Large intestine (tissue), 3 donors: ENCODE measurements at regions not wholly inside any gene's neighbourhood (a gene's known extent, or its start where the extent isn't known, plus 50 kb on each side); places are given as distances from the start of the nearest gene placed in this dataset.
"Not testable (repeated sequence)": the region's sequence is repeated elsewhere in the genome, so short reads cannot be mapped to it uniquely, and the experiment has no call there.

Source experiments
- DNase-seq, 2 donors: peaks; one replicate each; pipeline versions ENCODE4 v3.0.0 to v3.0.0-alpha.2; 2013
- H3K27ac ChIP-seq: one replicate; pipeline ENCODE4 v1.5.1; 2013; ENCODE audit warnings: low read length
- H3K27me3 ChIP-seq: 2 replicates; pipeline ENCODE4 v1.6.1; 2013; ENCODE audit warnings: low read length; ENCODE audit not compliant: control insufficient read depth, insufficient read depth
- H3K36me3 ChIP-seq: 2 replicates; pipeline ENCODE4 v1.6.1; 2013; ENCODE audit warnings: low read length; ENCODE audit not compliant: control insufficient read depth, insufficient read depth
- H3K4me1 ChIP-seq: one replicate; pipeline ENCODE4 v1.6.1; 2013; ENCODE audit warnings: low read length; ENCODE audit not compliant: control insufficient read depth, insufficient read depth
- H3K4me3 ChIP-seq: one replicate; pipeline ENCODE4 v1.5.1; 2013; ENCODE audit warnings: low read length
- H3K9me3 ChIP-seq: one replicate; pipeline ENCODE4 v1.6.1; 2013; ENCODE audit warnings: mild to moderate bottlenecking, low read depth, low read length, moderate library complexity; ENCODE audit not compliant: control insufficient read depth
- WGBS: methylation state at CpG from one replicate; pipeline ENCODE4 v1.1.5; 2013; ENCODE audit warnings: low lambda C conversion rate; ENCODE audit not compliant: insufficient coverage; 5-methylcytosine and 5-hydroxymethylcytosine counted together

DNA sequence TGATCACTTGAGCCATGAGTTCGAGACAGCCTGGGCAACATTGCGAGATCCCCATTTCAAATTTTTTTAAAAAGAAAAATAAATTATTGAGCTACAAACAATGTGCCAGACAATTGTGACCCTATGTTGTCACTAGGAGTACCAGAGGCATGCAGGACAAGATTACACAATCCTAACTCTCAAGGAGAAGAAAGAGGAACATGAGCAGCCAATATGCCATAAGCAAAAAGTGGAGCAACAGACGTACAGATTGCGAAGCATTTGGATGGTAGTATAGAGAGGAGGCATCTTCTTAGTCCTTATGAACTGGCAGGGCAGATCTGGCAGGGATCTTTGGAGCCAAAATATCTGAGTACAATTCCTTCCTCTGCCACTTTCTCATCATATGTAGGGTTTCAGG lies 156.4 kb downstream of the OR2B2 start:
- no peak for DNase-seq
- Histone ChIP-seq H3K27me3 (no peaks in the 10 kb centered on the region), H3K36me3 (no peaks in the 10 kb centered on the region), H3K27ac (no peak overlapping the region), H3K4me3 (no peak overlapping the region), H3K4me1 (no peaks in the 10 kb centered on the region), H3K9me3 (no peaks in the 10 kb centered on the region)
- no CpG with 5 or more reads among the region's 4 CpGs for WGBS

DNA sequence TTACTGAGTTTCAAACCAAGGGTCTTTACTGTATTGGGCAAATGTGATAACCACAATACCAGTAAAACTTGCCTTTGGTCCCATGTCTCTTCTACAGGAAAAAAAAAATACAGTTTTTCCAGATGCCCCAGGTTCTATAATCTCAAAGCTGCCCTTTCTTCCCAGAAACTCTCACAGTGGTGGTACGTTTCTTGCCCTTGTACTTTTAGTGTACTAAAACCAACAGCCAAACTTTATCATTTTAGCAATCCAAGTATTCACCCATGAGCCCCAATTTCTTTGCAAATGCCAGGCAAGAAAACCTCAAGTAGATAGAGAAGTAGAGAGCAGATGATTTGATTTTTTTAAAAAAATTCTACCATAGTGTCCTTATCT lies 157.8 kb downstream of the OR2B2 start:
- Histone ChIP-seq H3K27me3 (no peaks in the 10 kb centered on the region), H3K36me3 (no peaks in the 10 kb centered on the region), H3K9me3 (no peaks in the 10 kb centered on the region), H3K4me3 (peak overlapping the region; percentile 96), H3K27ac (peak overlapping the region; percentile 39), H3K4me1 (no peaks in the 10 kb centered on the region)
- DNase-seq = no peak
- WGBS = no CpG with 5 or more reads among the region's 1 CpG

DNA sequence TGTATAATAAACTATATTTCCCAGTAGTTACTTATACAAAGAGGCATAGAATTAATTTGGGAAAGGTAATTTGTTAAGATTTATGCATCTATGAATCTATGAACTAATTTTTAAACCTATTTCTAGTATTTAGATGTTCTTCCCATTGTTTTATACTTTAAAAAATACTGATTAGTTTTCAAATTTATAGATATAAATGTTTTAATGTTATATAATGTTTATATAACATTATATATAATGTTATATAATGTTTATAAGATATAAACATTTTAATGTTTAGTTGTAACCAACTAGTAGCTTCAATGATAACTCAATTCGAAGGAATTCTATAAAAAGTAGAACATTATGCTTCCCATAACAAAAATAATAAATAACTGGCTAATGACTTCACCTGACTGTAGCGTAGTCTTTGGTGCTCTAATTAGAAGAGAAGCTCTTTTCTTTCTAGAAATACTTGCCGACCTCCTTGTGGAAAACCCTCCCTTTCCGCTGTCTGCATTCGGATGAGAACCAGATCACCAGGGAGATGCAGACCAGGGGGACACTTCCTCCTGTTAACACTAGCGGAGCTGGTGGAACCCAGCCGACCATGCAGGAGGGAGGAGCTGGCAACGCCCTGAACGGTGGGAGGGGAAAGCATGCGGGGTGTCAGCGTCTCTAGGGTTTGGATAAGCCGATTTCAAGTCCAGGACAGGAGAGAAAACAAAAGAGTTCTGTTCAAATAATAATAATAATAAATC lies 158.4 kb downstream of the OR2B2 start:
- no peaks in the 10 kb centered on the region for H3K27me3 ChIP-seq
- H3K36me3 ChIP-seq = no peaks in the 10 kb centered on the region
- peak overlapping the region; percentile 39 for H3K27ac ChIP-seq
- H3K4me3 ChIP-seq = peak overlapping the region; percentile 96
- 0% methylated on average over 1 of the region's 12 CpGs for WGBS
- H3K9me3 ChIP-seq = no peaks in the 10 kb centered on the region
- no peaks in the 10 kb centered on the region for H3K4me1 ChIP-seq
- DNase-seq = peak; percentile 62 to 79

DNA sequence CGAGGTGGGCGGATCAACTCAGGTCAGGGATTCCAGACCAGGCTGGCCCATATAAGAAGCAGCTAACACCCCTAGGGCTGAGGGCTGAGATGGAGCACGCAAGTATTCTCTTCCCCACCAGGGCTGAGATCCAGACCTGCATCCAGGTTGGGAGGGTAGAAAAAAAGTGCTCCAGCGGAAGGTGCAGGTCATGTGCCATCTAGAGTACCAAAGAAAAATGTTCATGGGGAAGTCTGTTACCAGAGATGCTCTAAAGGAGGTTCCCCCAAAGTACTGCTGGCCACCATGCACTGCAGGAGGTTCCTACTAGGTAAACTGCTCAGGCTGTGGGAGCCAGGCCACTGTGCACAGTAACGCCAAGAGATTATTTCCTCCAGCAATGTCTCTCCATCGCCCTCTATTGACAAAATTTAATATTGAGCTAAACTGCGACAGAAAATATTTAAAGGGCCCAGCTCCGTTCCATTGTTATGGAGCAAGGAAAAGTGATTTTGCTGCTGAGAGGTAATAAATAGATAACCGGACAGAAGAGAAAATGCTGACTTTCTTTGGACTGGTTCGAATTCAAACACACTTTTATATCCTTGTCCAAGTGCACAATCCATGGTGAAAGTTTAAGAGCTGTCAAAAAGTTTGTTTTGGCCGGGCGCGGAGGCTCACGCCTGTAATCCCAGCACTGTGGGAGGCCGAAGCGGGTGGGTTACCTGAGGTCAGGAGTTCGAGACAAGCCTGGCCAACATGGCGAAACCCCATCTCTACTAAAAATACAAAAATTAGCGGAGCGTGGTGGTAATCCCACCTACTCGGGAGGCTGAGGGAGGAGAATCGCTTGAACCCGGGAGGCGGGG lies 159.9 kb downstream of the OR2B2 start:
- Histone ChIP-seq H3K27me3 (no peaks in the 10 kb centered on the region), H3K4me3 (peak overlapping the region; percentile 96), H3K9me3 (no peaks in the 10 kb centered on the region), H3K36me3 (no peaks in the 10 kb centered on the region), H3K4me1 (no peaks in the 10 kb centered on the region), H3K27ac (peak overlapping the region; percentile 95)
- WGBS = no CpG with 5 or more reads among the region's 24 CpGs
- peak; percentile 73 to 89 for DNase-seq

DNA sequence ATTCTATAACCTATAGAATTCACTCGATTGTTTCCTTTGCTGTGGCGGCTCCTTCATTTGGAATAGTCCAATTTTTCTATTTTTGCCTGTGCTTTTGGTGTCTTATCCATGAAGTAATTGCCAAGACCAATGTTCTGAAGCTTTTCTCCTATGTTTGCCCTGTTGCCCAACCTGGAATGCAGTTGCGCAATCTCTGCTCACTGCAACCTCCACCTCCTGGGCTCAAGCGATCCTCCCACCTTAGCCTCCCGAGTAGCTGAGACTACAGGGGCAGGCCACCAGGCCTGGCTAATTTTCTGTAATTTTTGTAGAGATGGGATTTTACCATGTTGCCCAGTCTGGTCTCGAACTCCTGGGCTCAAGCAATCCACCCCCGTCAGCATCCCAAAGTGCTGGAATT lies 163.5 kb downstream of the OR2B2 start:
- no peak for DNase-seq
- Histone ChIP-seq H3K27me3 (peaks cover 15% of the 10 kb centered on the region), H3K27ac (no peak overlapping the region), H3K4me1 (no peaks in the 10 kb centered on the region), H3K36me3 (no peaks in the 10 kb centered on the region), H3K9me3 (no peaks in the 10 kb centered on the region), H3K4me3 (no peak overlapping the region)
- WGBS = 100% methylated on average over 1 of the region's 7 CpGs

DNA sequence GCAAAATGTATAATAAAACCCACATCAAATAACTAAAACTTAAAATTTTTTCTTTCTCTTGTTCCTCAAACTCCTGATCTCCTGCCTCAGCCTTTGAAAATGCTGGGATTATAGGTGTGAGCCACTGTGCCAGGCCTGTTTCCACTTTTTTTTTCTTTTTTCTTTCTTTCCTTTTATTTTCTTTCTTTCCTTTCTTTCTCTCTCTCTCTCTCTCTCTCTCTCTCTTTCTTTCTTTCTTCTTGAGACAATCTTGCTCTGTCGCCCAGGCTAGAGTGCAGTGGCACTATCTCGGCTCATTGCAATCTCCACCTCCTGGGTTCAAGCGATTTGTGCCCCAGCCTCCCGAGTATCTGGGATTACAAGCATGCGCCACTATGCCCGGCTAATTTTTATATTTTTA lies 164.6 kb downstream of the OR2B2 start:
- Histone ChIP-seq H3K4me1 (no peaks in the 10 kb centered on the region), H3K27ac (no peak overlapping the region), H3K9me3 (no peaks in the 10 kb centered on the region), H3K27me3 (peaks cover 23% of the 10 kb centered on the region), H3K36me3 (no peaks in the 10 kb centered on the region), H3K4me3 (no peak overlapping the region)
- 100% methylated on average over 1 of the region's 6 CpGs for WGBS
- no peak for DNase-seq

DNA sequence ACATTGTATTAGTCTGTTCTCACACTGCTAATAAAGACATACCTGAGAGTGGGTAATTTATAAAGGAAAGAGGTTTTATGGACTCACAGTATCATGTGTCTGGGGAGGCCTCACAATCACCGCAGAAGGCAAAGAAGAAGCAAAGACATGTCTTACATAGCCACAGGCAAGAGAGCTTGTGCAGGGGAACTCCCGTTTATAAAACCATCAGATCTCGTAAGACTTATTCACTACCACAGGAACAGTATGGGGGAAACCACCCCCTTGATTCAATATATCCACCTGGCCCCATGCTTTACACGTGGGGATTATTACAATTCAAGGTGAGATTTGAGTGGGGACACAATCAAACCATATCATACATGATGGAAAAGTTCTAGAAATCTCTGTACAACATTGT lies 165.3 kb downstream of the OR2B2 start:
- not testable (repeated sequence) for DNase-seq, H3K36me3 ChIP-seq, H3K4me3 ChIP-seq, H3K27ac ChIP-seq, H3K9me3 ChIP-seq, H3K4me1 ChIP-seq
- WGBS = no CpG with 5 or more reads among the region's 4 CpGs
- H3K27me3 ChIP-seq = peaks cover 25% of the 10 kb centered on the region

DNA sequence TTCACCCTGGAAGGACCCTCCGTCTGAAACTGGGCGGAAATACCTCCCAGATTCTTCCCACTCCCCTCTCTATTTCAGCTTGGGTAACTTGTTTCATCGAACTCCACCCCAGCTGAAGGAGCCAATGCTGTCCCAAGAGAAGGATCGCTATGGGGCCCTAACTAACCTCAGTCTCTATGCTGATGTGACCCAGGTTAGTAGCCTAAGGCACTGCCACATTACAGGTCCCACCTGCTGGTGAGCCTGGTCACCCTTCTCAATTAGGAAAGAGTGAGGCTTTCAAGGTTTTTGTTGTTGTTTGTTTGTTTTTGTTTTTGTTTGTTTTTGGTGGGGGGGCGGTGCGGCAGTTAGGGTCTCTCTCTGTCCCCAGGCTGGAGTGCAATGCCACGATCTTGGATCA lies 168.4 kb downstream of the OR2B2 start:
- Histone ChIP-seq H3K4me3 (no peak overlapping the region), H3K9me3 (no peaks in the 10 kb centered on the region), H3K27ac (no peak overlapping the region), H3K27me3 (peaks cover 25% of the 10 kb centered on the region), H3K36me3 (no peaks in the 10 kb centered on the region), H3K4me1 (no peaks in the 10 kb centered on the region)
- no peak for DNase-seq
- no CpG with 5 or more reads among the region's 7 CpGs for WGBS

DNA sequence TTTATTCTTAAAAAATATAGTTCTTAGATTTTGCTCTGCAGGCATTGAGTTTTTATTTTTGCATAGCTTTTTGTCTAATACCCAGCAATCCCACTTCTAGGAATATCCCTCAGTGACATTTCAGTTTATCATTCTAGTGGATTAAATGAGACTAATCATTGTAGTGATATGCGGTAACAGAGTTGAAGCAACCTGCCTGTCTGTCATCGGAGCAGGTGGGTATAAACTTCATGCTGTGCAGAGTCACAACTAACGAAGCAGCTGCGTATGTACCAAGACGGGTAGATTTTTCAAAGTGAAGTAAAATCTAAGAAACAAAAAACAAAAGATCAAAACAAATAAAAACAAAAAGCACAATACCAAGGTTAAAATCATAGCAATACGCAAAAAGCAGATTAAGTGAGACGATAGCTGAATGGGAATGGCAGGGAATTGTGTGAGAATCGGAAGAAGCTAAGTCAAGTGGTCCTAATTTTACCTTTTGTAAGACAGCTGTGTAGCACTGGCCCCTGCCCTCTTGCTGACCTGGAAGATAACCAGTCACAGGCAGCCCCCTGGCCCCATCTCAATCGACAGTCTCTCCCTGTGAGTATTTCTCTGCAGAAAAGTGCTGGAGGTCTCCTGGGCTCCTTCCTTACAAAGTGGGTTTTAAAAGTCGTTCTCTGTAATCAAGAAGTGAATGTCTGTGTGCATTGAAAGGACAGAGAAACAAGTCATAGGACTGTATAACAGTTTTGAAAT lies 169.2 kb downstream of the OR2B2 start:
- no peaks in the 10 kb centered on the region for H3K4me1 ChIP-seq
- H3K36me3 ChIP-seq = no peaks in the 10 kb centered on the region
- H3K27ac ChIP-seq = no peak overlapping the region
- WGBS = 36% methylated on average over 4 of the region's 10 CpGs
- H3K27me3 ChIP-seq = peaks cover 25% of the 10 kb centered on the region
- H3K9me3 ChIP-seq = peaks cover 2% of the 10 kb centered on the region
- no peak overlapping the region for H3K4me3 ChIP-seq
- no peak for DNase-seq

DNA sequence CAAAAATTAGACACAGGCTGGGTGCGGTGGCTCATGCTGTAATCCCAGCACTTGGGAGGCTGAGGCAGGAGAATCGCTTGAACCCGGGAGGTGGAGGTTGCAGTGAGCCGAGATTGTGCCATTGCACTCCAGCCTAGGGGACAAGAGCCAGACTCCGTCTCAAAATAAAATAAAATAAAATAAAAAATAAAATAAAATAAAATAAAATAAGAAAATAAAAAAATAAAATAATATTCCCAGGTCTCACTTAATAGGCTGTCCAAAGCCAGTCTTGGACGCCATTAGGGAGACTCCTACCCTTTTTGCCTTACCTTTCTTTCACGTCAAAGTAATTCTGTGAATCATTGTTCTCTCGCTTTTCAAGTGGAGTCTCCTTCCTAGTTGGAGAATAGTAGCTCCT lies 172.3 kb downstream of the OR2B2 start:
- H3K4me1 ChIP-seq, H3K4me3 ChIP-seq, H3K9me3 ChIP-seq, H3K36me3 ChIP-seq, H3K27ac ChIP-seq, DNase-seq: not testable (repeated sequence)
- 94% methylated on average over 7 of the region's 8 CpGs for WGBS
- H3K27me3 ChIP-seq = peaks cover 19% of the 10 kb centered on the region
